NCI-H2107 (cell line): ENCODE measurements at regions not wholly inside any gene's neighbourhood (a gene's known extent, or its start where the extent isn't known, plus 50 kb on each side); places are given as distances from the start of the nearest gene placed in this dataset.

ENCODE experiments used
- DNase-seq: peaks from one replicate; lab custom pipeline; 2025; lab: John Stamatoyannopoulos, UW

GRCh38 chr16:76182041-76182635 lies 95.1 kb upstream of the CNTNAP4 start:
- DNase-seq: no peak

DNA sequence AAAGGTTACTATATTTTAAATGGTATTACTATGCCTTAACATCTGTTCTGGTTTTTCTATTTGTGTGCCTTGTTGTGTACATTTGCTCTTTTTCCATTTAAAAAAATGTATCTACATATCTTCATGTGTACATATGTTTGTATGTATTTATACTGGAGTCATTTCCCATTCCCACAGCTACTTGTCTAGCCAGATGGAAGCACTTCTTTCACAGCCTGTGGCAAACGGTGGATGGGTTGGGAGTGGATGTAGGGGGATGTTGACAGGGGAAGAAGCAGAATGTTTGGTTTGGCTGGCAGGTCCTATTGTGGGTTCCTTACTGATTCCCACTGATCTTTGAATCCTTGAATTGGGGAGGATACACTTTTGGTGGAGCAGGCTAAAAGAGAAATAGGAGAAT lies 93.6 kb upstream of the CNTNAP4 start:
- no peak for DNase-seq

- no peak for DNase-seq
Measured at GRCh38 chr16:76190057-76190456, 87.1 kb upstream of the CNTNAP4 start.

GRCh38 chr16:76190480-76190879 lies 86.7 kb upstream of the CNTNAP4 start:
- DNase-seq: no peak

GRCh38 chr16:76193906-76194615 lies 83.1 kb upstream of the CNTNAP4 start:
- DNase-seq: no peak

- no peak for DNase-seq
Measured at GRCh38 chr16:76194616-76195015, 82.6 kb upstream of the CNTNAP4 start.

- DNase-seq: no peak
Measured at GRCh38 chr16:76195056-76195455, 82.1 kb upstream of the CNTNAP4 start.

- DNase-seq: no peak
Measured at GRCh38 chr16:76195648-76196047, 81.6 kb upstream of the CNTNAP4 start.

GRCh38 chr16:76197900-76198299 lies 79.3 kb upstream of the CNTNAP4 start:
- DNase-seq: no peak

- no peak for DNase-seq
Measured at GRCh38 chr16:76199681-76200220, 77.5 kb upstream of the CNTNAP4 start.

DNA sequence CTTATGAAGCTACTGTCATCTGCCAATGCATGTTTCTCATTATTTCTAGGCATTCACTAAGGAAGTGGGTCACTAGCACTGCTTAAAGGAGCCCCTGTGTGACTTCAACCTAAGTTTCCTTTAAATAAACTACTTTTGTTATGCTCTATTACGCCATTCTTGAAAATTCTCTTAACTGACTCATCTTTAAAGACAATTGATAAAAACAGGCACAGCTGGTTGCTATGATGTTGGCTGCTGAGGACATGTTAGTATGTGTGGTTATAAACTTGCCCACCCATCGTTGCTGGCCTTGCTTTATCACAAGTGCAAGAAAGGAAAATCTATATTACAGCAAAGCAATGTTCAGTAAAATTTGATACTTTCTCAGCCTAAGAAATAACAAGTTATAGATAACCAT lies 75.8 kb upstream of the CNTNAP4 start:
- no peak for DNase-seq

DNA sequence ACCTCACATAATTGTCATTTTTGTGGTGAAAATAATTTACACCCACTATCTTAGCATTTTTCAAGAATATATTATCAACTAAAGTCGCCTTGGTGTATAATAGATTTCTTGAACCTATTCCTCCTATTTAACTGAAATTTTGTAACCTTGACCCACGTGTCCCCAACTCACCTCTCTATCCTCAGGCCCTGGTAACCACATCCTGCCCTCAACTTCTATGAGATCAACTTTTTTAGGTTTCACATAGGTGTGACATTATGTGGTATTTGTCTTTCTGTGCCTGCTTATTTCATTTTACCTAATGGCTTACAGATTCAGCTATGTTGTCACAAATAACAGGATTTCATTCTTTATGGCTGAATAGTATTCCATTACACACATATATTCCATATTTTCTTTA lies 73.0 kb upstream of the CNTNAP4 start:
- DNase-seq: no peak

- no peak for DNase-seq
Measured at GRCh38 chr16:76207270-76207669, 69.9 kb upstream of the CNTNAP4 start.

GRCh38 chr16:76210157-76210556 lies 67.0 kb upstream of the CNTNAP4 start:
- DNase-seq: no peak

DNA sequence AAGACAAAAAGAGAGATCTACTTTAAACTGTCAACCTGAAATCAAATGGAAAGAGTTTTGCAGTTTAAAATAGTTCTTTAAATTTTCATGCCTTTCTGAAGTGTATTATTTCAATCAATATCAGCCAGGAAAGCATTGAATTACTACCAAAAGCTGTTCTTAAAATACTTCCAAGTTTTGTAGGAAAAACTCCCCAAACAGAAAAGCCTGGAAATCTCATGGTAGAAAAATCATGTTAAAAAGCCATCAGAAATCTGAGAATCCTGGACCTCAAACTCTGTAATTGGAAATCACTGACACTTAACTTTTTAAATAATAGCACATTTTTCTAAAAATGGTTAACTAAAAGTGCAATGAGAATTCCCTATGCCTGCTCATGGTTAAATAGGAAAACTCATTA lies 63.3 kb upstream of the CNTNAP4 start:
- DNase-seq: no peak

DNA sequence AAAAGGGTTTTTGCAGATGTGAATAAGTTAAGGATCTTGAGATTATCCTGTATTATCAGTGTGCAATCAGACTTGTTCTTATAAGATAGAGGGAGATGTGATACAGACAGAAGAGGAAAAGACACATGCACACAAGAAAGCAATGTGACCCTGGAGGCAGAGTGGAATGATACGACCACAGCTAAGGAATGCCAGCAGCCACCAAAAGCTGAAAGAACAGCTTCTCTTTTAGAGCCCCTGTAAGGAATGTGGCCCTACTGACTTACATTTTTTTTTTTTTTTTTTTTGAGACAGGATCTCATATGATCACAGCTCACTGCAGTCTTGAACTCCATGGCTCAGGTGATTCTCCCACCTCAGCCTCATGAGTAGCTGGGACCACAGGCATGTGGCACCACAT lies 62.3 kb upstream of the CNTNAP4 start:
- no peak for DNase-seq

GRCh38 chr16:76222087-76222486 lies 55.1 kb upstream of the CNTNAP4 start:
- no peak for DNase-seq

DNA sequence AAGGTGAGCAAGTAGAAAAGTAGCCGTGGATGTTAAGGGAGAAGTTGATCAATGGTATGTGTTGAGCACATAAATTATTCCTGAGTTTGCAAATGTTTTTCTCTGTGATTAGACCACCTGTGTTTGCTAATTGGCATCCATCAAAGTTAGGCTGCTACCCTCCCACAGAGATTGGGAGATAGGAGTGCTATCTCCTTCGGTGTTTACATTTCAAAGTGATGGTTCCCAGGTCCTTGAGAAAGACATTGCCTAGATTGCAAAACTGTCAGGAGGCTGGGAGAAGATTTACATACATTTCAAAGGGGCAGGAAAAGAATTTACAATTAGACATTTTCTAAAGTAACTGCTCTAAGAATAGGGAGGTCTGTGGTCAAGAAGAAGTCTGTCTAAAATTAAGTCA lies 54.3 kb upstream of the CNTNAP4 start:
- no peak for DNase-seq

DNA sequence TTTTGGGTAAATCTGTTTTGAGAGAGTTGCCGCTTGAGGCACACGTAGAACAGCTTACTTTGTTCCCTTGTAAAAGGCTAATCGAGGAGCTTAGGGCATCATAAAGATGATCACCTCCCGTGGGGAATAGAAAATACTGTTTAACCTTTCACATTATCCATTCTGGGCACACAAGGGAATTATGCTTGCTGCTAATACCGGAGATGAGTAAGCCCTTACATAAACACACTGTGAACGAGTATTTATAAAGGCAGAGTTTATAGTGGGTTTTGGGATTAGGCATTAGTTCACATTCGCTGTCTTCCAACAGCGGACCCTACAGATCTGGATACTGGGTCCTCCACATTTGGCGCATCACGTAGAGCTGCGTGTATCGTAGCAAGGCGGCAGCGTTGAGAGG lies 51.2 kb upstream of the CNTNAP4 start:
- DNase-seq: no peak

- no peak for DNase-seq
Measured at GRCh38 chr16:76226481-76226880, 50.7 kb upstream of the CNTNAP4 start.
